ENCODE measurements at regions not wholly inside any gene's neighbourhood (a gene's known extent, or its start where the extent isn't known, plus 50 kb on each side); places are given as distances from the start of the nearest gene placed in this dataset.
"Not testable (repeated sequence)": the region's sequence is repeated elsewhere in the genome, so short reads cannot be mapped to it uniquely, and the experiment has no call there.

DNA sequence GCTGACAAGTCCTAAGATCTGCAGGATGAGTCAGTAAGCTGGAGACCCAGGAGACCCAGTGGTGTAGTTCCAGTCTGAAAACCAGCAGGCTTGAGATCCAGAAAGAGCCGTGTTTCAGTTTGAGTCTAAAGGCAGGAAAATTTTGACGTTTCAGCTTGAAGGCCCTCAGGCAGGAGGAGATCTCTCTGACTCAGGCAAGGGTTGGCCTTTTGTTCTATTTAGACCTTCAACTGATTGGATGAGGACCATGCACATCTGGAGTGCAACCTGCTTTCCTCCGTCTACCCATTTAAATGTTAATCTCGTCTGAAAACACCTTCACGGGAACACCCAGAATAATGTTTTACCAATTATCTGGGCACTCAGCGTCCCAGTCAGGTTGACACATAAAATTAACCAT is 69.5 kb downstream of the NPIPA7 start:
- not testable (repeated sequence) for H3K27ac ChIP-seq; H3K4me3 ChIP-seq; DNase-seq (ENCODE audit: low spot score)

DNA sequence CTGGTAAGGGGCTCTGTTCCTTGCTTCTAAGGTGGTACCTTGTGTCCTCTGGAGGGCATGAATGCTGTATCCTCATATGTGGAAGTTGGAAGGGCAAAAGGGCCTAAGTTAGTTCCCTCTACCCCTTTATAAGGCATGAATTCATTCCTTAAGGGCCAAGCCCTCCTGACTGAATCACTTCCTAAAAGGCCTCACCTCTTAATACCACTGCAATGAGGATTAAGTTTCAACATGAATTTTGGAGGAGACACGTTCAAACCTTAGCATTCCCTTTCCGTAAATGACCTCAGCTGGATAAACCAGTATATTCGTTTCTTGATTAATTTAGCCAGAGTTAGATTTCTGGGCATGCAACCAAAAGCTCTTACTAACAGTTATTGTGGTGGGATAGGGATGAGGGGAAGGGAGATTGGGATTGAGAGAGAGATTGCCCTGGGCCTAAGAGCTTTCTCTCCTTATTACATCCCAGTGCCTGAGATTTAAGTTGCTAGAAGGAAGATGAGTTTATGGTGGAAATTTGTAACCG is 70.8 kb downstream of the NPIPA7 start:
- not testable (repeated sequence) for H3K4me3 ChIP-seq; H3K27ac ChIP-seq; DNase-seq (ENCODE audit: low spot score)

DNA sequence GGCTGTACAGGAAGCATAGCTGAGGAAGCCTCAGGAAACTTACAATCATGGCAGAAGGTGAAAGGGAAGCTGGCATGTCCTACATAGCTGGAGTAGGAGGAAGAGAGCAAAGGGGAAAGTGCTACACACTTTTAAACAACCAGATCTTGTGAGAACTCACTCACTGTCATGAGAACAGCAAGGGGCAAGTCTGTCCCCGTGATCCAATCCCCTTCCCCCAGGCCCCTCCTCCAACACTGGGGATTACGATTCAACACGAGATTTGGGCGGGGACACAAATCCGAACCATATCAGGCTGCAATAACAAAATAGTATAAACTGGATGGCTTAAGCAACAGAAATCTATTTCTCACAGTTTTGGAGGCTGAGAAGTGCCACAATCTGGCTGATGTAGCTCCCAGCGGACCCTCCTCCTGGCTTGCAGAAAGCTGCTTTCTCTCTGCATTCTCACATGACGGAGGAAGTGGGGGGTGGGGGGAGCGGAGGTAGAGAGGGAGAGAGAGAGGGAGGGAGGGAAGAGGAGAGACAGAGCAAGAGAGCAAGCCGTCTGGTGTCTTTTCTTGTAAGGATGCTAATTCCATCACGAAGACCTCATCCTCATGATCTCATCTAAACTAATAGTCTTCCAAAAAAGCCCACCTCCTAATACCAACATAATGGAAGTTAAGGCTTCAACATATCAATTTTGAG is 72.9 kb downstream of the NPIPA7 start:
- H3K4me3 ChIP-seq; H3K27ac ChIP-seq; DNase-seq (ENCODE audit: low spot score): not testable (repeated sequence)

DNA sequence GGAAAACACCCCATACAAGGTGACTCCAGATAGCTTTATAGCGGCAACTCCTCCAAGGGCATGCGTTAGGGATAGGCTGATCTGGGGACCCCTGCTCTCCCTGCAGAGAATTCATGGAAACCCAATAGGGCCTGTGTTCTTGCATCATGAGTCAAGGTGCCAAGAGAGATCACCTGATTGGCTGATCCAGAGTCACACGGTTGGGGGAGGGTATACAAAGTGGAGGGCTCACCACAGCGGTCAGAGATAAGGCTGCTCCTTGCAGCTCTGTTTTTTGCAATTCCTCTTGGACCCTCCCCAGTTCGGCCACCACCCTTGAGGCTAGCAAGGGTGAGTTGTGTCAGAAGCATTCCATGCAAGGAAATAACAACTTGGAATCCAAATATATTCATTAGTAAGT is 79.6 kb downstream of the NPIPA7 start:
- H3K4me3 ChIP-seq; DNase-seq (ENCODE audit: low spot score); H3K27ac ChIP-seq: not testable (repeated sequence)

DNA sequence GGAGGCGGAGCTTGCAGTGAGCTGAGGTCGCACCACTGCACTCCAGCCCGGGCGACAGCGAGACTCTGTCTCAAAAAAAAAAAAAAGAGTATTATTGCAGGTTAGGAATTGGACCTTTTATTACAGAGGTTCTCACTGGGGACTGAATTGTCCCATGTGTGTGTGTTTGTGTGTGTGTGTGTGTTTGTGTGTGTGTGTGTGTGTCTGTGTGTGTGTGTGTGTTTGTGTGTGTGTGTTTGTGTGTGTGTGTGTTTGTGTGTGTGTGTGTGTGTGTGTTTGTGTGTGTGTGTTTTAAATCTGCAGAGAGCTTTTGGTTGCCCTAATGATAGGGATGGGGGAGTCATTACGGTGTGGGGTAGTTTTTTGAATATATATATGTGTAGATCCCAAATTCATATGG is 84.9 kb downstream of the NPIPA7 start:
- DNase-seq (ENCODE audit: low spot score); H3K4me3 ChIP-seq: not testable (repeated sequence)

DNA sequence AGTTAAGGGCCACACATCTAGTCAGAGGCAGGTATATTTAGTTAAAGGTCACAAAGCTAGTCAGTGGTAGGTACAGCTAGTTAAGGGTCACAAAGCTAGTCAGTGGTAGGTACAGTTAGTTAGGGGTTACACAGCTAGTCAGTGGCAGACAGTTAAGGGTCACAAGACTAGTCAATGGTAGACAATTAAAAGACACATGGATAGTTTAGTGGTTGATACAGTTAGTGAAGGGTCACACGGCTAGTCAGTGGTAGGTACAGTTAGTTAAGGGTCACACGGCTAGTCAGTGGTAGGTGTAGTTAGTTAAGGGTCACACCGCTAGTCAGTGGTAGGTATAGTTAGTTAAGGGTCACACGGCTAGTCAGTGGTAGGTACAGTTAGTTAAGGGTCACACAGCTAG is 110.0 kb downstream of the NPIPA7 start:
- H3K27ac ChIP-seq; DNase-seq (ENCODE audit: low spot score); H3K4me3 ChIP-seq: not testable (repeated sequence)

More for the DNA sequence above, 84.9 kb downstream of the NPIPA7 start:
- not testable (repeated sequence) for H3K27ac ChIP-seq

DNA sequence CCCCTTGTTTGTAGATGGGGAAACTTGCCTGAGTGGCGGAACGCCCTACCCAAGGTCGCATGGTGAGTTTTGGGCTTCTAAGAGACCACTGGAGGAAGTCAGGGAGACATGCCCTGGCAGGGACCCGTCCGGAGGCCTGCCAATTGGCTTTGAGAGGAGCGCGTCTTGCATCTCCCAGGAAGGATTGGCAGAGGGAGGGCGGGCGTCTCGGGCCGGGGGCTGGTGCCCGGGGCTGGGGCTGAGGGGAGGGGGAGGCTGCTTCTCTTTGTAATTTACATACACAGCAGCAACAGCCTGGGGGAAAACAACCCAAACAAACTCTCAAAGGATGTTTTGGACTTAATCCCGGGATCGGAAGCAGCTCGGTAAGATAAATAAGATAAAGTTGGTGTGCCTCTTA is 110.5 kb downstream of the NPIPA7 start:
- DNase-seq (ENCODE audit: low spot score); H3K27ac ChIP-seq; H3K4me3 ChIP-seq: not testable (repeated sequence)

DNA sequence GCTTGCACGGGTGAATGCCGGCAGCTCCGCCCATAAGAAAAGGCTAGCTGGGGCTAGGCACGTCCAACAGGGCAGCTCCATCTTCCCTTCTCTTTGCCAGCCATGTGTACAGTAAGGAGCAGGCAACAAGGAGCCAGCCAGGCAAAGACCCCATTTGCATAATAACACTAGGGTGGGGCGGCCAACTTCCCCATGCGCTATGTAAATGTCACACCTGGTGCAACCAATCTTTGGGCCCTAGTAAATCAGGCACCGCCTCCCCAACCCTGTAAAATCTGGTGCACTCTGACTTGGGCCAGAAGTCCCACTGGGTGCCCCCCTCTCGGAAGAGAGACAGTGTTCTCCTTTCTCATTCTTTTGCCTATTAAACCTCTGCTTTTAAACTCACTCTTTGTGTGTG is 115.2 kb downstream of the NPIPA7 start:
- H3K27ac ChIP-seq; DNase-seq (ENCODE audit: low spot score); H3K4me3 ChIP-seq: not testable (repeated sequence)

DNA sequence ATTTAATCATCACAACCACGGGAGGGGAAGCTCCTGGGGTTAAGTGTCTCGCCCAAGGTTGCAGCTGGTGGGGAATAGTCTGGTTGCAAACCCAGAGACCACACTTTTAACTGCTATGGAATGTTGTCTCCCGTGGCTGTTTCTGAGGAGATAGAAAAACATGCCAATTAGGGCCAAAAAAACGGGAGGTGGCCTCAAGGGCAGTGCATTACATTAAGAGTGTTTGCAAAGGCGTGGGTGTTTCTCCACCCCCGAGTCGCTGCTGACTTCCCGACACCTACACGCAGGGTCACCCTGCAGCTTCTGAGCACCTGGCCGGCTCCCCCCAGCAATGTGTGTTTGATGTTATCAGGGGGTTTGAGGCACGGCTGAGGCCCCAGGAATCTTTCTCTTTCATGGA is 116.1 kb downstream of the NPIPA7 start:
- not testable (repeated sequence) for DNase-seq (ENCODE audit: low spot score); H3K4me3 ChIP-seq; H3K27ac ChIP-seq

DNA sequence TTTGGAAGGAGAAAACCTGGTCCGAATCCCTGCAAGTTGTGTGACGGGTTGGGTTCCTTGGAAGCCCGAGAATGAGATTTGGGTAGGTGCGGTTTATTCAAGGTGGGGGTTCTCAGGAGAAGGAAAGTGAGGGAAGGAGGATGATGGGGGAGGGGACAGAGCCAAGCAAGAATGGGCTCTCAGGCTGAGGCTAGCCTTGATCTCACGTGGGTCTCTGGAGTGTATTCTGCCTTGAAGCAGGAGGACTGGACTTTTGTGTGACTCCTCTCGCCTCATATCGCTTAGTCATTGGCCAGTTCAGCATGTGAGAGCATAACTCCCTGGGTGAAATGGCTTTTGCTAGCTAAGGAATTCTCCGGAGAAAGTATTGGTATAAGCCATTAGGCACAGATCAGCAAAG is 120.9 kb downstream of the NPIPA7 start:
- H3K4me3 ChIP-seq; H3K27ac ChIP-seq; DNase-seq (ENCODE audit: low spot score): not testable (repeated sequence)

DNA sequence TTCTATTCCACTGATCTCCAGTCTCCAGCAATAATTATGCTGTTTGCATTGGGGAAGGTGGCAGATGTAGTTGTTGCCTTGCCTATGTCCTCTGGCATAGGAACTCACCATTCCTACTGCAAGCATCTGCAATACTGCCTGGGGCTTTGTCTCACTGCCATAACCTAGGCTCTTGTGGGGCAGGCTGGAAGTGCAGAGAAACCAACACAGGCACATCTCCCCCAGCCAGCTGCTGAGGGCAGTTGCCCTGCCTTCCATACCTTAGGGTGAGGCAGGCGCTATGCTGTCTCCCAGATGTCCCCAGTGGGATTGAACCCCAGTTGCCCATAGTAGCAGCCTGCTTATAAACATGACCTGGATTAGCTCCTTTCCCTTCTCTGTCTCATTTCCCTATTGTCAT is 128.1 kb downstream of the NPIPA7 start:
- not testable (repeated sequence) for H3K27ac ChIP-seq; H3K4me3 ChIP-seq; DNase-seq (ENCODE audit: low spot score)

DNA sequence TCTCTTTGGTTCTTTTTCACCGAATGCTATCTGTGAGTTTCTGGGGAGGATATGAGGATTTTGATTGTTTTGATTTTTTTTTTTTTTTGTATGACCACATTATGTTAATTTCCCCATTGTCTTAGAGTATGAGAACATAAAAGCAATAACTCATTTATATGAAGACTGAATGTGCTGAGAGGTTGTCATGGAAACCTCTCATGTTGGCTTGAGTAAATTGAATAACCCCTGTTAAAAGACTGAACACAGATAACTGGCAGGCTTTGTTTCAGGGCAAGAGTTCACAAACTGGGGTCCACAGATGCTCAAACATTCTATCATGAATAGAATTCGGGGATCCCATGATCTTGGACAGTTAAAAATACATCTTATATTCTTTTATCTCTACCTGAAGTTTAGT is 129.4 kb downstream of the NPIPA7 start:
- H3K4me3 ChIP-seq; DNase-seq (ENCODE audit: low spot score); H3K27ac ChIP-seq: not testable (repeated sequence)

DNA sequence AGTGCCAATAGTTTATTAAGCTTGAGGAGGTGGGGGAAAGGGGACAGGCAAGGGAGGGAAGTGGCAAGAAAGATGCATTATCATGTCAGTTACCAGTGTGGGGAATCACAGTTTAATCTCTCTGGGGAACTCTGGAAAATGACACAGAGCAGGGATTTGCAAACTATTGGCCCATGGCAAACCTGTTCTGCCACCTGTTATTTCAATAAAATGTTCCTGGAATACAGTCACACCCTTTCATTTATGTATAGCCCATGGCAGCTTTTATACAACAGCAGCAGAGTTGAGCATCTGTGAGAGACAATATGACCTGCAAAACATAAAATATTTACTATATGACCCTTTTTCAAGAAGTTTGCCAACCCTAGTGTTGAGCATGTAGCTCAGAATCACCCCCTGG is 140.5 kb downstream of the NPIPA7 start:
- DNase-seq (ENCODE audit: low spot score); H3K27ac ChIP-seq; H3K4me3 ChIP-seq: not testable (repeated sequence)

DNA sequence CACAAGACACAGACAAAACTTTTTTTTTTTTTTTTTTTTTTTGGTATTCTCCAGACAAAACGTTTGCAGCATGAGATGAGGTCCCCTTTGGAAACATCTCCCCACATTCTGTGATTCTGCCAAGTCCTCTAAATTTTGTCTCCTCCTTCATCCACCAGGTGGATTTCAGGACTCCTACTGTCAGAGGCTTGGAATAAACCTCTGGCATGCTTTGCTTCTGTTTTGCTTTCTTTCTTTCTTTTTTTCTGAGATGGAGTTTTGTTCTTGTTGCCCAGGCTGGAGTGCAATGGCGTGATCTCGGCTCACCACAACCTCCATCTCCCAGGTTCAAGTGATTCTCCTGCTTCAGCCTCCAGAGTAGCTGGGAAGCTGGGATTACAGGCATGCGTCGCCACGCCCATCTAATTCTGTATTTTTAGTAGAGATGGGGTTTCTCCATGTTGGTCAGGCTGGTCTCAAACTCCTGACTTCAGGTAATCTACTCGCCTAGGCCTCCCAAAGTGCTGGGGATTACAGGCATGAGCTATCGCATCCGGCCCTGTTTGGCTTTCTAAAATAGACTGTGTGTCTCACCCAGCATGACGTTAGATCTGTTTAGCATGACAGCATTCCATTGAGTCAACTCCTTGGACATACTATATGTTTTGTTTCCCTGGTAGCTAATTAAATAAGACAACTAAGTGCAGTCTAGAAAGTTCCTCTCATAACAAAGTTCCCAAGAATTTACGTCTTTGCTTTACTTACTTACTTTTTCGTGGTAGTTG is 142.5 kb downstream of the NPIPA7 start:
- not testable (repeated sequence) for H3K27ac ChIP-seq

DNA sequence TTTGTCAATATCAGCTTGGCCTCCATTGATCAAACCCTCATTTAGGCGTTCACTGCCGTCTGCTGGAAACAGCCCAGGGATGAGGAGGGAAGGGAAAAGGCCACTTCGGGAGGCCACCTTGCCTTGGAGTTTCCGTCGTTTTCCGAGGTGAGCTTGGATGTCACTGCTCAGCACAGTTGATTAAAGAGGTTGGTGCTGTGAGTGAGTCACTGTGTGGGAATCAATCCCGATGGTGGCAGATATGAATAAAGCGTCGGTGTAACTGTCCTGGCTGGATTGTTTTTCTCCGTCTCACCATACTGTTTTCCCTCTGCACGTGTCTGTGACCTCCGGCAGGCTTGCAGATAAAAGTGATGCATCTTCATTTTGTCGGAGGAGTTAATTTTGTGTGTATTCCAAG is 148.1 kb downstream of the NPIPA7 start:
- not testable (repeated sequence) for H3K27ac ChIP-seq; DNase-seq (ENCODE audit: low spot score); H3K4me3 ChIP-seq

More for the DNA sequence above, 142.5 kb downstream of the NPIPA7 start:
- not testable (repeated sequence) for H3K4me3 ChIP-seq; DNase-seq (ENCODE audit: low spot score)

DNA sequence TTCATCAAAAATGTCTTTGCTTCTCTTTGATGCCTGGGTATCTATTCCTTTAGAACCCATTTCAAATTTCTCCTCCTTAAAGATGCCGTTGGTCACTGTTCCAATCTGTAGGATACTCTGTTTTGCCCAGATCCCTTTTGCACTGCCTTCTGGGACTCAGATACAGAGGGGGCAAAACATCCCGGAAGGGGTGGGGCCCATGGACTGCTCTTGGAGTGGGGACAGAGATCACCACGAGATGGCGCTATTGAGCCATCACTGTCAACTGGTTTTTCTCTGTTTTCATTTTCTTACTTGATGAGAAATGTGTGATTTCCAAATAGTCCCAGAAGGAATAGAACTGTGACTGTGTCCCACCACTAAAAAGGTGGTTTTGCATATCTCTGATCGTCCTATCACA is 151.8 kb downstream of the NPIPA7 start:
- H3K4me3 ChIP-seq; H3K27ac ChIP-seq; DNase-seq (ENCODE audit: low spot score): not testable (repeated sequence)

DNA sequence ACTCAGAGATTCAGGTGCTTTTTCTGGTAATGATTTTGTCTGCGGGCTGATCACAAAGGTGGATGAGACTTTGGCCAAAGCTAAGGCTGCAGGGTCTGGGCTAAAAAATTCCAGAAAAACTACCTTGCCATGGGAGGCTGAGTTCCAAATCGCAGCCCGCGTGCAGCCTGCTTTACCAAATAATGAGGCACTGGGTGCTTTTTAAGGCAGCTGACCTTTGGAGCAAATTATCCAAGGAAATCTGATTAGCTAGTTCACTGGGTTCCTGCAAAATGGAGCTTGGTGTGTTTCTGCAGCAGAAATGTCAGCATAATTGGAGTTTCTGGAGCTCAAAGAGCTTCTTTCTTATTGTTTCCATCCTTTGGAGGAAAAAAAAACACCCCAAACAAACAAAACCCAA is 156.6 kb downstream of the NPIPA7 start:
- H3K4me3 ChIP-seq; H3K27ac ChIP-seq; DNase-seq (ENCODE audit: low spot score): not testable (repeated sequence)

DNA sequence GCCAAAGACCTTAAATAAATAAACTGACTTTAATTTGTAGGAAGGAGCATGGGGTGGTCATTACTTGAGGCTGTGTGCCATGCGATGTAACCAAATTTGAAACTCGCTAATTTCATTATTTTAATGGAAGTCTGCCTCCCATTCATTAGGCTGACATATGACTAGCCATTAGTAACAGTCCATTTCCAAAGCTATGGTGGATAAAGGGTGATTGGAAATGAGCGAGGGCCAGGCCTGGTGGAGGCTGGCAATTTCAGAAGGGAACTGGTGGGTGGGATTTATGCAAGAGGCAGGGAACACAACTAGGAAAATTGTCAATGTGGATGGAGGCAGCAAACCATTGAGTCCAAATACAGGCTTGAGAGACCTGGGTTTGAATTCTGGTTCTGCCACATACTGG is 157.2 kb downstream of the NPIPA7 start:
- DNase-seq (ENCODE audit: low spot score); H3K27ac ChIP-seq; H3K4me3 ChIP-seq: not testable (repeated sequence)

DNA sequence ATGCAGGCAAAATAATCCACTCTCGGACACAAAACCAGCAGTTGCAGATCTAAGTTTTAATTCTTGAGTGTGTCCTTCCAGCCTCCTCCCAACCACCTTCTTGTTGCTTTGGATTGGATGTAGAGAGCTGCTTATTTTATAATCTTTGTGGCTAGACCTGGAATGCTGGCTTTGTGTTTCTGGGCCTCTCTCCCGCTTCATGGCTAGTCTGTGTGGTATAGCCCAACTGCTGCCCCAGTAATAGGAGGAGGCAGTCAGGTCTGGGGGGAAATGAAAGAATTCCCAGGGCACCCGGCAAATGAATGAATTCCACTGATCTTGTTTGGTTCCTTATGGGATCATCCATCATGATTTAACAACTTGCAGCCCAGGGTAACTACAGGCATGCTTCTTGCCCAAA is 170.8 kb downstream of the NPIPA7 start:
- H3K27ac ChIP-seq; DNase-seq (ENCODE audit: low spot score); H3K4me3 ChIP-seq: not testable (repeated sequence)

DNA sequence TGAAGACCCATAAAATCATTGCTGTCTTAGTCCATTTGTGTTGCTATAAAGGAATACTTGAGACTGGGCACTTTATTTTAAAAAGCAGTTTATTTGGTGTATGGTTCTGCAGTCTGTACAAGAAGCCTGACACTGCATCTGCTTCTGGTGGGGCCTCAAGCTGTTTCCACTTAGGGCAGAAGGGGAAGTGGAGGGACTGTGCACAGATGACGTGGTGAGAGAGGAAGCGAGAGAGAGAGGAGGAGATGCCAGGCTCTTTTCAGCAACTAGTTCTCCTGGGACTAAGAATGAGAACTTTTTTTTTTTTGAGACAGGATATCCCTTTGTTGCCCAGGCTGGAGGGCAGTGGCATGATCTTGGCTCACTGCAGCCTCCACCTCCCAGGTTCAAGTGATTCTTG is 171.9 kb downstream of the NPIPA7 start:
- DNase-seq (ENCODE audit: low spot score); H3K27ac ChIP-seq; H3K4me3 ChIP-seq: not testable (repeated sequence)

Measured in coronary artery (tissue), 2 donors.